GM21528 (cell line): ENCODE measurements at regions not wholly inside any gene's neighbourhood (a gene's known extent, or its start where the extent isn't known, plus 50 kb on each side); places are given as distances from the start of the nearest gene placed in this dataset.

Source experiments
- ATAC-seq: cut with Tn5 transposase; IDR thresholded peaks from one replicate; pipeline ENCODE4 v1.9.1; 2021; ENCODE audit warnings: mild to moderate bottlenecking, moderate library complexity; ENCODE audit not compliant: unreplicated experiment, low FRiP score

DNA sequence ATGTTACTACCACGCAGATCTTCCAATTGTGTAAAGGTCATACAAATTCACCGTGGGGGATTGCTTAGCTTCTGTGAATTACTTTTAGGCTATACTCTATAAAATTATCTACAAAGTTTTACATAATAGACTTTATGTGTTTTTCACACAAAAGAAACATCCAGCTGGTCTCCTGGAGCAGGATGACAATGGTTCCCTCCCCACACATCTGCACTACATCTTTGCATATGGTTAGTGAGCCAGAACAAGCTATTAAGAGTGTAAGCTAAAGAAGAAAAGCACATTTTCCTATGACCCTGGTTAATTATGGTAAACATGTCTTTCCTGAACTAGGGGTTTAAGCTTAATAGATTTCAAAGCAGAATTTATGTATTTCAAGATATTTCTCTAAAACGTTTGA, 295.1 kb downstream of the ASXL3 start:
- ATAC-seq, result no peak

DNA sequence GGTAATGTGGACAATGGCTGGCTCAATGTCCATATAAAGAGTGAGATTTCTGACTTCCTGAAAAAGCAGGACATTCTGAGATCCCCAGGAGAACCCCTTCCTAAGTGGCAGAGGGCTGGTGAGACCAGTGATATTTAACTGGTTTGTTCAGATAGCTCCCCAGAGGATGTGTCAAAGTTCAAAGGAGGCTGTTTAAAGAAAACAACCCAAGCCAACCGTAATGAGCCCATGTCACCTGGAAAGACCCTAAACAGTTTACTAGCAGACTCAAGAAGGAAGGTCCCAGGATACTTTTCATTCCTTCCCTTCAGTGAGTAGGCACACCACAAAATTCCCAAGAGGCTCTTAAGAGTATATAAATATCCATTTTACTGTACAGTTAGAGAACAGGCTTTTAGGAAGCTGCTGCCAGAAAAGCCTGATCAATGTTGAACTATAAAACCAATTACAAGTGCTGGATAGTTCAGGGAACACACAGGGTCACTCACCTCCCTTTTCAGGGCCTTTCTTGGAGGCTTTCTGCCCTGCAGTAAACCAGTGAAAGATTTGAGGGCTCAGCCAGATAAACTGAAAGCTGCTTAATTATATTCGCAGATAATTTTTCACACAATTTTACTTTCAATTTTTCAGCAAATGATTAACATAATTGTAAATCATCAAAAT, 293.5 kb downstream of the ASXL3 start:
- no peak for ATAC-seq

DNA sequence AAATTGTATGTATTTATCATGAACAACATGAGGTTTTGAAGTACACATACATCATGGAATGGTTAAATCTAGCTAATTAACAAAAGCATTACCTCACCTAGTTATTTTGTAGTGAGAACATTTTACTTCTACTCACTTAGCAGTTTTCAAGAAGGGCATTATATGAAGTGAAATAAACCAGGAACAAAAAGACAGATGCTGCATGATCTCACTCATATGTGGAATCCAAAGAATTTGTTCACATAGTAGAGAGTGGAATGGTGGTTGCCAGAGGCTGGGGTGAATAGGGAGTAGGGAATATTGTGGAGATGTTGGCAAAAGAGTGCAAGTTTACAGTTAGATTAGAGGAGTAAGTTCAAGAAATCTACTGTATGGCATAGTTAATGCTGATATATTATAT, 292.0 kb downstream of the ASXL3 start:
- no peak for ATAC-seq

DNA sequence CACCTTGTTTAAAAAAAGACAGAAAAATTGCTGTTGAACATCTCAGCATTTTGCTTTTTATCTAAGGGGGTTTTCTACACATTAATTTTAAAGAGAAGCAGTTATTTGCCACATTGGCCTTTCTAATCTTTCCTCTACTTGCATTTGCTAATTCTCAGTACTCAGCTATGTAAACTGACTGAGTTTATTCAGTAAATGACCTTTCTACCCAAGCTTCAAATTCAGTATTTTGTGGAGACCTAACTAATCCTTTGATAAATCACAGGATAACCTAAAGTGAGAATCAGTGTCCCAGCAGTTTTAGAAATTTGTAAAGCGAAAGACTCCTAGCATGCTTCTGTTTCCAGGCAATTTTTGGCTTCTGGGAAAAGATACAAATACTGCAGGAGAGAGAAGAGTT, 288.4 kb downstream of the ASXL3 start:
- no peak for ATAC-seq

DNA sequence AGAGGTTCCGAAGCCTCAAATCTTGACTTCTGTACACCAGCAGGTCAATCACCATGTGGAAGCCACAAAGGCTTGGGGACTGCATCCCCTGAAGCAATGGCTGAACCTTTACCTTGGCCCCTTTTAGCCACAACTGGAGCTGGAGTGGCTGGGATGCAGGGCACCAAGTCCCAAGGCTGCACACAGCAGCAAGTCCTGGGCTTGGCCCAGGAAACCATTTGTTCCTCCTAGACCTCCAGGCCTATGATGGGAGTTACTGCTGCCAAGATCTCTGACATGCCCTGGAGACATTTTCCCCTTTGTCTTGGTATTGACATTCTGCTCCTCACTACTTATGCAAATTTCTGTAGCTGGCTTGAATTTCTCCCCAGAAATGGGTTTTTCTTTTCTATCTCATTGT, 285.9 kb downstream of the ASXL3 start:
- no peak for ATAC-seq

DNA sequence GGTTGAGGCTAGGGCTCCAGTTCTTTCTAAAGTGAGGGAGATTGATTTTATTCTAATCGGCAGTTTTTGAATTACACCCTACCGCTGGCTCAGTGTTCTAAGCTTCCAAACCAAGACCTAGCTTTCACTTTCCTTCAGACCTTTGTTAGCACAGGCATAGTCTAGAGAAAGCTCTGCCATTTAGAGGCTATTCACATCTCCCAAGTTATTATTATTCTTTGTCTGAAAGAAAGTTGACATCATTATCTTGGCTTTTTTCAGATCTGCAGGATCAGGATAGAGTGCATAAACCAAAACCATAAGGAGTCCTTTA, 276.8 kb downstream of the ASXL3 start:
- no peak for ATAC-seq

DNA sequence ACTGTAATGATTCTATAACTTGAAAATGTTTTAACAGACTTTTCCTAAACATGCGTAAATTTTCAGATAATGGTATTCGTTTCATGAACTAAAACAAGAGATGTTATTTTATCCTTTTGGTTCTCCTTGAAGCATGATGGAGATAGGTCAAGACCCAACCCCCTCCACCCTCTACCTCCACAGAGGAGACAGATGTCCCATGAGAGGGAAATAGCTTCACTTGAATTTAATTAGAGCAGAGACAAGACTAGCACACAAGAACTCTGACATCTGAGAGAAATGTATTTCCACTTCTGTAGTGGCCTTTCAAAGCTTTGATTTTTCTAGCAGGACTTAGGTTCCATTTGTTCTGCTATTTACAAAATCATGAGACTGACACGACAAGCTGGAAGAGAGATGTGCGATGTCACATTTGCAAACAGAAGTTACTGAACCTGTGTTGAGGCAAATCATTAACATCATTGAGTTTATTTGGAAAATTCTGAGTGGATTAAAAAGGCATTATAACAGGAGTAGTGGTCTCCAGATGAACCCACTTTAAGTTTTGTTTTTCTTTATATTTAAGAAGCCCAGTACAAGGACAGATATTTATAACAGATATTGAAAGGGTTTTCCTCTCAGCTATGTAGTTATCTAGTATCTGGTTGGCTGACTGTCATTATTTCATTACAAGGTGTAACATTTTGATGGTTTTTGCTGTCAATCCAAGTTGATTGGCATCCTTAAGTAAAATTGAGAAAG, 276.2 kb downstream of the ASXL3 start:
- no peak for ATAC-seq

DNA sequence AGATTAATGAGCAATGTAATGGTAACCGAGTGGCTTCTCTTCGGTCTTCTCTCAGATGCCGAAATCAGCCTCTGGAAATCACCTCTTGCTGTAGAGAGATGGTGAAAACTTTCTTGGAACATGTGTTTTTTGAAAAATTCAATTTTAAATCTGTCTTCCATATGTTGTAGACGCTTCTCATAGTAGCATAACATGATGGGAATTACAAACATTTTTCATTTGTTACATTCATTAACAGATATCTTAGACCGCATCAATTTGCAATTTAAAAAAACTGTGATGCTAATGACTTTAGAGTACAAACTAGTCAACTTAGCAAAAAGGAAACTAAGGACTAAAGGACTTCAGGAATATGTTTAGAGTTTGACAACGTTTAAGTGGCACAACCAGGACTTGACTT, 275.2 kb downstream of the ASXL3 start:
- ATAC-seq, result no peak

DNA sequence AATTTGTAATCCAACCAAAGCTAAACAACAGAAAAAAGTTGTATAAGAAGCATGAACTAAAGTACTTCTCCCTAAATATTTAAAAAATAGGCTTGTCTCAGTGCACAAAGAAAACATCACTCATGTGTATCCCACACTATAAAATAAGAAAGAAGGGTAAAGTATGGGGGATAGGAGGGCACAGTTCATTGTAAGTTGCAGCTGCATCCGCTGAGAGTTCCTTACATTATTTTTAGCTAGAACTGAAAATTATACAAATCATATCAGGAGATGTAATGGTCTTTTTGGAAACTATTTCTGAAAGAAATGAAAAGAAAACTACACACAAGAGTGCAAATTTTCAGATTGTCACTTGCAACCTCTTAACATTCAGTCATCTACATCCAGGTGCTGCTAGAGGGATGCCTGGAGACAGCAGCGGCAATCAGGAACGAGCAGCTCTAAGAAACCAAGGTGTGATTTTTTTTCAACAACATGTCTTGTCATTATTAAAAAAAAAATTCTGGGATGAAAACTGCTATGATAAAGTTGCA, 273.6 kb downstream of the ASXL3 start:
- no peak for ATAC-seq

DNA sequence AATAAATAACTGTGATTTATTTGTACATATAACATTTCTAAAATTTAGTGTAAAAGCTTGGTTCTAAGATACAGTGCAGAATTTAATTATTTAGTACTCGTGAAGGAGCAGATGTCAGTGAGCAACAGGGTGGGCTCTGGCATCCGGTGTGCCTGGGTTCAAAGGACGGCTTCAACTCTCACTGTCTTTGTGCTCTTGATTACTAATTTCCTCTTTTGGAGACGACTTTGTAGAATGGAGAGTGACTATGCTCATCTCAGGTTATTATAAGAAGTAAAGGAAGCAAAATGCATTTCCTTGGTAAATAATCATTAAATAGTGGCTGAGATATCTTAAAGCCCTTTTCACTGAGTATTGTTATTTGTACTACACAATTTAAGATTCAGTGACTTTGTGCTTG, 271.7 kb downstream of the ASXL3 start:
- no peak for ATAC-seq

DNA sequence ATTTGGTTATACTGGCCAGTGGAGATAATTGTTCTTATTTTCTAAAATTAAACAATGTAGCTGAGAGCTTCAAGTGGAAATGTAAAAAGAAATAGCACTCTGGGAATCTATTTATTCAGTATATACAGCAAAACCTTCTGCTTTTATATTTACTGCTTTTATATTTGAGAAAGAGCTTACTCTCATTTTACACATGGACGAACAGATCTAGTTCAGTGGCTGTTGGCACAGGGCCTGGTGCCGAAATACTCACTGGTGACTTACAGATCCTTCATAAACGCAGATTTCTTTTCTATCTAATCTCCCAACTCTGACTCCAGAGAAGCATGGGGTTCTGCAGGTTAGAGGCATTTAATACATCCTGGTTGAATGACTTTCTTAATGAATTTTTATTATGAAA, 266.2 kb downstream of the ASXL3 start:
- ATAC-seq, result no peak

DNA sequence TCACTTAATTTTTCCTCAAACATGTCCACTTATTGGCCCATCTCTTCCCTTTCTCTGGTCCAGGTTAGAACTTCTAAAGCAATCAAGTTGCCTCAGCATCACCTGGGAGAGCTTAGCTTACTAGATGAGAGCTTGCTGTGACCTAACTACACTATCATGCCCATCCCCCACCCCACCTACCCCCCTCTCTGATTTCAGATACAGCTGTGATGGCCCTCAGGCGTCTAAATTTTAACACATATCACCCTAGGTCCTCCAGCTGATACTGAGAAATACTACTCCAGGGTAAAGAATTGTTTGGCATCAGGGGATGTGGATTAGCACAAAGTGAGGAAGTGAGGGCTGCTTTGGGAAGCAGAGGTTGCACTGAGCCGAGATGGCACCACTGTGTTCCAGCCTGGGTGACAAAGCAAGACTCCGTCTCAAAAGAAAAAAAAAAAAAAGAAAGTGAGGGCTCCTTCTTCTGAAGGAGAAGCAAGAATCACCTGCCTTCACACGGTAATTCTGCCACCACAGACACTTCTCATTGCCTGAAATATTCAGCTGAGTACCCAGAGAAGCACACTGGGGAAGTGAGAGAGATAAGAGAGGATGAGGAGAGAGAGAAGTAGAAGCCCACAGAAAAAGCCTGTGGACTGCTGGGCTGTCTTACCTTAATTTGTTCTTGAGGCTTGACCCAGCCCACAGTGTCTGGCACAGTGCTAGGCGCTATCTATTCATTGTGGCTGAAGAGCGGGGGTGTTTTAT, 263.4 kb downstream of the ASXL3 start:
- no peak for ATAC-seq

DNA sequence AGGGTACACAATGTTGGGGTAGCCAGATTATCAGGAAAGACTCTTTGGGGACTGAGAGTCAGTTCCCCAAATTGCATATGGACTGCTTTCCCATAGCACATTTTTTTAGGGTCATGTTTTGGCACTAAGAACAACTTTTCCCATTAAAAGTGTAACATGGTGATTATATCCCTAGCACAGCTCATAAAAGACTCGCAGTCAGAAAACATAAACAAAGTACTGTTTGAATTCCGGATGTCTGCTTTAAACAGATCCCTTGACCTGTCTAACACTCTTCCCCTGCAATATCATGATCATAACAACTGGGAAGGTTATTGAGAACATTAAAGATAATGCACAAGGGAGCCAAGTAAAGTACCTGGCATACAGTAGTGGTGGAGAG, 262.2 kb downstream of the ASXL3 start:
- ATAC-seq, result no peak

DNA sequence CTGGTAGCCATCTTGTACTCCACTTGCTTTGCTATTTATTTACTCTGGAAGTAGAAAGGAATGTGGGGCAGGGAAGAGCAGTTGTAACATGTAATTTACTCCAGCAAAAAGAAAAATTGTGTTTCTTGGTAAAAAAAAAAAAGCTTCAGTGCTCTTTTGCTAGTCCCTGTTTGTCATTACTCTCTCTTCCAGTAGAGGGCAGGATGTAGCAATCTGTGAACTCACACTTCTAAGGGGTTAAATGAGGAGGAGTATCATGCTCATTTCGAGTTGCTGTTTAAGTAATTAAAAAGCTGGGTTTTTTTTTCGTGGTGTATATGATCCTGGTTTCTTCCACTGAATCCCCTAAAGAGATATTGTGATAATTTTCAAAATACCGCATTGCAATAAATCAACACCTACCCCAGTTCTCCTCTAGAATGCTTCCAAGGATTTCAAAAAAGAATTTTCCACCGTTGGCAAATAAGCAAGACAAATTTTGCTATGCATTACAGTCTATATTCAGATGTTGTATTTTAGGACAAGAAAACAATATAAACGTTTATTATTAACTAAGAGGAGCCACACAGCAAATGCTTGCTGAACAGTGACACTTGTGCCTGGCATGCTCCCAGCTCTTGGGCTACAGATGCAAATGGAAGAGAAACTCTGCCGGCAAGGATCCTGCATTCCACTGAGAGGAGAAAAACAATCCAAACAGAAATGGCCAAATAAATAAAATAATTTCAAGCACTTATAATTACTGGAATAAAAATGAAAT, 261.6 kb downstream of the ASXL3 start:
- ATAC-seq, result no peak

DNA sequence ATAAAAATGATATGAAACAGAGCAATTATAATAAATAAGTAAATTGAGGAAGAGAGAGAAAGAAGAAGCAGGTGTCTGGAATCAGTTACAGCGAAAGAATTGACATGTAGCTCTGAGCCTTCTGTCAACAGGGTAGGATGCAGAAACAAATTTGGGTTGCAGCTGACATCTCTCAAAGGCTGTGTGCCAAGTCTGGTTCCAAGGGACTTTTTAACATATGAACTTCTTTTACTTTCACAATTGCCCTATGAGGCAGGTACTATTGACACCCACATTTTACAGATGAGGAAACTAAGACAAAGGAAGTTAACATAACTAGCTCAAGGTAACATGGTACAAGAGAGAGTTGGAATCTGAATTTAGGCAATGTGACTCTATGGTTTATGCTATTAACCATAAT, 260.0 kb downstream of the ASXL3 start:
- no peak for ATAC-seq

DNA sequence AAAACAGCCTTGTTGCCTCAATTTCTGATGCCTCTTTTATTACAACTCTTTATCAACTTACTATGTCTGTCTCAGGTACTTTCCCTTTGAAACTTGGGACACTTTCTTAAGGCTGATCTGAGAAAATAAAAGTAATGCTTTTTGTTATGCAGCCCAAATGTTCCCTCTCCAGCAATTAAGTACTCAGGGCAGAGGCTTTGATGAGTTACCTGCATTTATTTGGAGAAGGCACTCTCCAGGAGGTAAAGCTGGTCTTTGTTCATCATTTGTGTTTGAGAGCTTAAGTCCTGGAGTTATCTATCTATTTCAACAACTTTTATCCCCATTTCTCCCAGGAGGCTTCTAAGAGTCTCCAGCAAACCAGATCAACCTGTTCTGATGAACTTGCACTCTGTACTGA, 259.2 kb downstream of the ASXL3 start:
- ATAC-seq, result no peak

DNA sequence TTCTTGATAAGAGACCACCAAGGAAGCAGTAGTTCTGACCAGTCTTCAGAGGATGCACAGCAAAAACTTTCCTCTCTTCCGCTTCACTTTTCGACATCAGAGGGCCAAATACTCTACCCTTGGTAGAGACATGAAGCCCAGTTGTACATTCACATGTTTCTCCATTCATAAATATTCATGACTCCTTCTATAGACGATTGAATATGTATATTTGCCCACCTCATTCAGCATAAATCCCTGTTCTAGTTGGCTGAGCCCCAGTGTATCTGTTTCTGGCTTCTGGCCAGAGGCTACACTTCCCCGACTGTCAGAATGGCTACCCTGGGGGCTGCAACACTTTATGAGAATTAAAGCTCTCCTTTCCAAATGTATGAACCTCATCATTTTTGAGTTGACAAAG, 258.5 kb downstream of the ASXL3 start:
- ATAC-seq, result no peak

DNA sequence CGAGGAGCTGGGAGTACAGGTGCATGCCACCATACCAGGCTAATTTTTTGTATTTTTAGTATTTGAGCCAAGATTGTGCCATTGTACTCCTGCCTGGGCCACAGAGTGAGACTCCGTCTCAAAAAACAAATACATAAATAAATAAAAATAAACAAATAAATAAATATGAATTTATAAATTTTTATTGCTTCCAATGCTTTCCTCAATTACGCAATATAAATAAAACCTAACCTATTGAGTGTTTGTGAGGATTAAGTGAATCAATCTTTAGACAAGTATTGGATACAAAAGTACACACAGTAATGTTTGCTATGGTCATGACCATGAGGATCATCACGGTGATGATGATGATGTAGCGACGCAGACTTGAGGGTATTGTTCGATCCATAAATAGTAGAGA, 257.4 kb downstream of the ASXL3 start:
- no peak for ATAC-seq

DNA sequence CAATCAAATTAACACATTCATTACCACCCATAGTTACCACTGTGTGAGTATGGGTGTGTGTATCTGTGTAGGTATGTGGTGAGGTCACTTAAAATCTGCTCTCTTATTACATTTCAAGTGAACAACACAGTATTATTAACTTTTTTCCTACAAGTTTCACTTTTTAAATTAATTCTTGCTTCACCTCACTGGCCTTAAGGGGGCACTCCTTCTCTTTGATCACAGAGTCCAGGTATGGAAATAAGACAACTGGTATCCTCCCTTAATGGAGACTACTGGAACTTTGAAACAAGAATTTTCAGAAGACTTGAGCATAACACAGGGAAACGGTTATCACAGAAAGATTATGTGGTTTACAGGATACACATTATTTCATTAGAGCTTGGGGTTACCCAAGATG, 255.8 kb downstream of the ASXL3 start:
- ATAC-seq, result no peak

DNA sequence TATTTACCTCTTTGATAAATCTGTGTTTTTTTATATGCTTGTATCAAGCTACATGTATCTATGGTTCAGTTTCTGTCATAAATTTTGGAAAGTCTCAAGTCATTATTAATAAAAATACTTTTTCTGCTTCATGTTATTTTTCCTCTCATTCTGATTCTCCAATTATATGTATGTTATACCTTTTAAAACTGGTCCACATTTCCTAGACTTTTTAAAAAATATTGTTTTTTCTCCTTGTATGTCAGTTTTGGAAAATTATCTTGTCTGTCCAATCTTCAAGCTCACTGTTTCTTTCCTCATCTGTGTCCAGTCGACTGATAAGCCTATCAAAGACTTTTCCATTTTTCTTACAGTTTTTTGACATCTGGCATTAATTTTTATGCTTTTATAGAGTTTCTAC, 253.4 kb downstream of the ASXL3 start:
- no peak for ATAC-seq

DNA sequence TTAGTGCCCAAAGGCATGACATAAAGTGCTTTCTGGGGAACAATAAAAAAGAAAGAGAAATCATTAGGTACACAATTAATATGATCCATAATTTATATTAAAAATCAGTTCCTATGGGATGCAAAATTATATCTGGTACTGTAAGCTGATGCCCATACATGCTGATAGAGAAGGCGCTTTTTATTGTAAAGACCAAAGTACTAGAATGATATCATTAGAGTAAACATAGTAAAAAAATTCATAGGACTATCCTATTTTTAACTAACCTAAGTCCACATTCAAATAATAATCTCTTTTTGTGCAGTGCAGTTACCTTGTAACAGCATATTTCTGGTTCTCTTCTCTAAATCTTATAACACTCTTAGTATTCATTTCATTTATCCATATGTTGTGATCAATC, 252.2 kb downstream of the ASXL3 start:
- ATAC-seq, result no peak
